HCT116 (cell line): ENCODE measurements at regions not wholly inside any gene's neighbourhood (a gene's known extent, or its start where the extent isn't known, plus 50 kb on each side); places are given as distances from the start of the nearest gene placed in this dataset.

Experiments used
- ATAC-seq: fragments of 200-7000 bp; cut with Tn5 transposase; 2 replicates; pipeline ENCODE4 v1.9.1; 2020; ENCODE audit warnings: mild to moderate bottlenecking, moderate library complexity
- BruUV-seq: library from RNA; stranded (reverse); fragments of 400-500 nt; replicated peaks from 2 replicates; lab custom pipeline; 2021; lab: Mats Ljungman, UMichigan
- CTCF ChIA-PET: fragments of 300-600 bp; sonication (Branson Sonifier 250); formaldehyde crosslinking; loops from one replicate; lab custom pipeline; 2021; ENCODE audit warnings: antibody characterized with exemption; lab: Charles Lee
- POLR2A ChIA-PET: fragments of 300-600, 350-600 bp; sonication (Branson Sonifier 250); formaldehyde crosslinking; loops from one replicate; lab custom pipeline; 2021; ENCODE audit warnings: antibody characterized with exemption; lab: Charles Lee
- RAD21 ChIA-PET, 2 experiments: fragments of 300-600 bp; sonication (Branson Sonifier 250); formaldehyde crosslinking; loops; one replicate each; lab custom pipeline; 2023; ENCODE audit warnings: low total read pairs in 2 of 2; ENCODE audit not compliant: uncharacterized antibody in 2 of 2, unreplicated experiment in 2 of 2, low non-redundant PET in 1 of 2; lab: Charles Lee
- DNase-seq: peaks from one replicate; pipeline ENCODE4 v3.0.0-alpha.2; 2010; ENCODE audit warnings: low read depth, low spot score
- H2AFZ ChIP-seq: fragments of 200-600 bp; shearing (Covaris generic), sonication (generic); 2 replicates; pipeline ENCODE4 v1.6.1; 2017; ENCODE audit warnings: low read depth, mixed run types, mixed read lengths, antibody characterized with exemption, low read length; ENCODE audit not compliant: poor library complexity, severe bottlenecking
- H3K27ac ChIP-seq: 2 replicates; pipeline ENCODE4 v1.5.1; 2012; ENCODE audit warnings: low read depth, low read length
- H3K27me3 ChIP-seq: fragments of 200-600 bp; sonication (generic); 2 replicates; pipeline ENCODE4 v1.6.1; 2016; ENCODE audit warnings: mixed run types, low read length, mixed read lengths; ENCODE audit not compliant: insufficient read depth
- H3K36me3 ChIP-seq, 2 experiments: fragments of 200-500 bp in 1 of 2; fragments of 200-600 bp in 1 of 2; sonication (Bioruptor generic) in 1 of 2; sonication (generic) in 1 of 2; 2 replicates each; pipeline versions ENCODE4 v1.5.1 to v1.6.1; 2014 to 2016; ENCODE audit warnings: low read length in 2 of 2, inconsistent platforms in 1 of 2, mixed read lengths in 1 of 2, mixed run types in 1 of 2; ENCODE audit not compliant: insufficient read depth in 2 of 2, control insufficient read depth in 1 of 2
- H3K4me1 ChIP-seq, 2 experiments: fragments of 200-600 bp in 1 of 2; sonication (generic) in 1 of 2; 2 replicates each; pipeline versions ENCODE4 v1.5.1 to v1.6.1; 2012 to 2017; ENCODE audit warnings: low read length in 2 of 2, inconsistent platforms in 1 of 2, mild to moderate bottlenecking in 1 of 2, mixed read lengths in 1 of 2, mixed run types in 1 of 2, moderate library complexity in 1 of 2; ENCODE audit not compliant: insufficient read depth in 2 of 2, control insufficient read depth in 1 of 2
- H3K4me2 ChIP-seq: fragments of 200-600 bp; sonication (generic); 2 replicates; pipeline ENCODE4 v1.6.1; 2017; ENCODE audit warnings: mixed run types, low read length, mixed read lengths
- H3K4me3 ChIP-seq, 2 experiments: fragments of 200-600 bp in 1 of 2; sonication (generic) in 1 of 2; replicated peaks in 1 of 2; 2 replicates each; pipeline ENCODE4 v1.5.1; 2011 to 2016; ENCODE audit warnings: low read length in 2 of 2, control low read depth in 1 of 2, low read depth in 1 of 2, mild to moderate bottlenecking in 1 of 2, mixed read lengths in 1 of 2, mixed run types in 1 of 2
- H3K79me2 ChIP-seq: fragments of 200-600 bp; sonication (generic); 2 replicates; pipeline ENCODE4 v1.6.1; 2017; ENCODE audit warnings: mild to moderate bottlenecking, mixed run types, low read length, moderate library complexity, mixed read lengths; ENCODE audit not compliant: insufficient read depth
- H3K9ac ChIP-seq: fragments of 200-600 bp; sonication (generic); 2 replicates; pipeline ENCODE4 v1.6.1; 2016; ENCODE audit warnings: low read length, mixed read lengths
- H3K9me2 ChIP-seq: fragments of 200-600 bp; sonication (generic), shearing (Covaris generic); 2 replicates; pipeline ENCODE4 v1.6.1; 2017; ENCODE audit warnings: mixed run types, mild to moderate bottlenecking, moderate library complexity; ENCODE audit not compliant: insufficient read depth
- H3K9me3 ChIP-seq, 2 experiments: fragments of 200-500 bp in 1 of 2; fragments of 200-600 bp in 1 of 2; sonication (Bioruptor generic) in 1 of 2; sonication (generic) in 1 of 2; 2 replicates each; pipeline ENCODE4 v1.6.1; 2014 to 2017; ENCODE audit warnings: low read length in 2 of 2, mixed read lengths in 2 of 2, inconsistent platforms in 1 of 2, low read depth in 1 of 2, mild to moderate bottlenecking in 1 of 2, mixed run types in 1 of 2, moderate library complexity in 1 of 2; ENCODE audit not compliant: control insufficient read depth in 1 of 2, insufficient read depth in 1 of 2
- H4K20me1 ChIP-seq: fragments of 200-600 bp; sonication (generic), shearing (Covaris generic); 2 replicates; pipeline ENCODE4 v1.6.1; 2017; ENCODE audit warnings: mixed run types, mild to moderate bottlenecking, moderate library complexity; ENCODE audit not compliant: insufficient read depth
- EGR1 ChIP-seq: IDR thresholded peaks from 2 replicates; pipeline ENCODE4 v1.6.1; 2012; ENCODE audit warnings: low read depth
- ELF1 ChIP-seq: IDR thresholded peaks from 2 replicates; pipeline ENCODE4 v1.6.1; 2012; ENCODE audit warnings: low read depth, borderline replicate concordance
- EZH2 ChIP-seq: fragments of 200-600 bp; sonication (generic); IDR thresholded peaks from 2 replicates; pipeline ENCODE4 v1.6.1; 2017; ENCODE audit warnings: antibody characterized with exemption, mixed run types
- POLR2A ChIP-seq: IDR thresholded peaks from 2 replicates; pipeline ENCODE4 v1.7.0; 2011; ENCODE audit warnings: borderline replicate concordance; ENCODE audit not compliant: insufficient read depth, insufficient read length; ENCODE audit errors: extremely low read depth
- ZNF274 ChIP-seq: fragments of 200-500 bp; sonication (Bioruptor generic); IDR thresholded peaks from 2 replicates; pipeline ENCODE4 v1.6.1; 2014; ENCODE audit warnings: mild to moderate bottlenecking, low read depth, low read length, inconsistent platforms
- intact Hi-C: fragments of 100-400 bp; cut with micrococcal nuclease; formaldehyde crosslinking; loops from 2 replicates; pipeline ENCODE4 v1.10.0; 2022
- TF ChIP-seq, protein P1 (sequence below): IDR thresholded peaks from 2 replicates; pipeline ENCODE4 v1.6.1; 2012
- TF ChIP-seq, protein P2 (sequence below): IDR thresholded peaks from 2 replicates; pipeline ENCODE4 v1.6.1; 2011; ENCODE audit warnings: mild to moderate bottlenecking, low read length, moderate library complexity; ENCODE audit not compliant: insufficient replicate concordance; ENCODE audit errors: extremely low read depth
- TF ChIP-seq, protein P3 (sequence below): IDR thresholded peaks from 2 replicates; pipeline ENCODE4 v1.6.1; 2012

DNA sequence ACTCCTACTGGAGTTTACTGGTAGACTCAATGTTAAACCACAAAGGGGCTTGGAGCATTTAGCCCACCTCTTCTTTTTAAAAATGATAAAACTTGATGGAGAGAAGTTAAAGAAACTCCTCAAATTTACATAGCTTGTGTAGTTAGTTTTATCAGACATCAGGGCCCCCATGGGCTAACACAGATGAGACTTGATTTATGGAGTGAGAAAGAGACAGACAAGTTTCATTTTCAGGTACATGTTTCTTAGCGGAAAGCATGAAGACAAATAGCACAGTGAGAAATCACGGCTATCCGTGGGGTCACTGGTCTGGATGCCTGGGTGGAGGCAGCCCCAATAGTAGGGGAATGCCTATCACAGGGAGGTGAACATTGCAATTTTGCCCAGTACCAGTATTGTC is 173.6 kb downstream of the TFAP2B start:
- no peaks in the 10 kb centered on the region for H3K9me2 ChIP-seq
- CTCF ChIA-PET = no interaction called here
- H2AFZ ChIP-seq = no peak overlapping the region
- H3K4me1 ChIP-seq = no peaks in the 10 kb centered on the region
- TF ChIP-seq, protein P1, sequence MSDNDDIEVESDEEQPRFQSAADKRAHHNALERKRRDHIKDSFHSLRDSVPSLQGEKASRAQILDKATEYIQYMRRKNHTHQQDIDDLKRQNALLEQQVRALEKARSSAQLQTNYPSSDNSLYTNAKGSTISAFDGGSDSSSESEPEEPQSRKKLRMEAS = no peak
- TF ChIP-seq, protein P2, sequence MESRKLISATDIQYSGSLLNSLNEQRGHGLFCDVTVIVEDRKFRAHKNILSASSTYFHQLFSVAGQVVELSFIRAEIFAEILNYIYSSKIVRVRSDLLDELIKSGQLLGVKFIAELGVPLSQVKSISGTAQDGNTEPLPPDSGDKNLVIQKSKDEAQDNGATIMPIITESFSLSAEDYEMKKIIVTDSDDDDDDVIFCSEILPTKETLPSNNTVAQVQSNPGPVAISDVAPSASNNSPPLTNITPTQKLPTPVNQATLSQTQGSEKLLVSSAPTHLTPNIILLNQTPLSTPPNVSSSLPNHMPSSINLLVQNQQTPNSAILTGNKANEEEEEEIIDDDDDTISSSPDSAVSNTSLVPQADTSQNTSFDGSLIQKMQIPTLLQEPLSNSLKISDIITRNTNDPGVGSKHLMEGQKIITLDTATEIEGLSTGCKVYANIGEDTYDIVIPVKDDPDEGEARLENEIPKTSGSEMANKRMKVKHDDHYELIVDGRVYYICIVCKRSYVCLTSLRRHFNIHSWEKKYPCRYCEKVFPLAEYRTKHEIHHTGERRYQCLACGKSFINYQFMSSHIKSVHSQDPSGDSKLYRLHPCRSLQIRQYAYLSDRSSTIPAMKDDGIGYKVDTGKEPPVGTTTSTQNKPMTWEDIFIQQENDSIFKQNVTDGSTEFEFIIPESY = no peak
- TF ChIP-seq, protein P3, sequence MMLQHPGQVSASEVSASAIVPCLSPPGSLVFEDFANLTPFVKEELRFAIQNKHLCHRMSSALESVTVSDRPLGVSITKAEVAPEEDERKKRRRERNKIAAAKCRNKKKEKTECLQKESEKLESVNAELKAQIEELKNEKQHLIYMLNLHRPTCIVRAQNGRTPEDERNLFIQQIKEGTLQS = no peak
- no peak for TF ChIP-seq ELF1
- TF ChIP-seq EGR1 = no peak
- no peak for TF ChIP-seq POLR2A
- no peak for TF ChIP-seq ZNF274
- no peak for TF ChIP-seq EZH2
- no peak overlapping the region for H3K27ac ChIP-seq
- no peak for ATAC-seq
- H3K27me3 ChIP-seq = no peaks in the 10 kb centered on the region
- no peaks in the 10 kb centered on the region for H3K36me3 ChIP-seq
- H3K4me3 ChIP-seq = no peak overlapping the region
- no TSS peak for BruUV-seq
- H3K9ac ChIP-seq = no peak overlapping the region
- POLR2A ChIA-PET = no interaction called here
- intact Hi-C loops = no loop called here
- no peaks in the 10 kb centered on the region for H4K20me1 ChIP-seq
- H3K79me2 ChIP-seq = no peaks in the 10 kb centered on the region
- H3K9me3 ChIP-seq = peaks cover 9 to 11% of the 10 kb centered on the region in 2 experiments; a peak in 2 of 4 replicates
- H3K4me2 ChIP-seq = no peak overlapping the region
- RAD21 ChIA-PET = no interaction called here
- no peak for DNase-seq
